Activated B cell treated with CpG ODN at 0.5 μM for 24 hours (primary cell): ENCODE measurements at regions not wholly inside any gene's neighbourhood (a gene's known extent, or its start where the extent isn't known, plus 50 kb on each side); places are given as distances from the start of the nearest gene placed in this dataset.
A peak's percentile ranks its signal among the peaks of the same experiment; 100 is the strongest.
"Not testable (repeated sequence)": the region's sequence is repeated elsewhere in the genome, so short reads cannot be mapped to it uniquely, and the experiment has no call there.

Source experiments
- ATAC-seq: fragments of 200-7000 bp; cut with Tn5 transposase; one replicate; pipeline ENCODE4 v1.10.0; 2021; ENCODE audit warnings: low read depth, mild to moderate bottlenecking, moderate library complexity
- CTCF ChIA-PET: fragments of 350-600 bp; sonication (Branson Sonifier 250); formaldehyde crosslinking; loops from one replicate; lab custom pipeline; 2021; ENCODE audit warnings: antibody characterized with exemption; lab: Charles Lee
- POLR2A ChIA-PET: fragments of 350-600 bp; sonication (Branson Sonifier 250); formaldehyde crosslinking; loops from one replicate; lab custom pipeline; 2021; ENCODE audit warnings: antibody characterized with exemption; lab: Charles Lee
- DNase-seq: peaks from one replicate; pipeline ENCODE4 v3.0.0; 2022
- H3K27ac Mint-ChIP-seq: one replicate; pipeline ENCODE4 v1.8.0; 2020; ENCODE audit warnings: mixed read lengths
- H3K27me3 Mint-ChIP-seq: one replicate; pipeline ENCODE4 v1.8.0; 2021; ENCODE audit warnings: mixed read lengths
- H3K36me3 Mint-ChIP-seq: one replicate; pipeline ENCODE4 v1.8.0; 2021; ENCODE audit warnings: low read depth, mixed read lengths
- H3K4me1 Mint-ChIP-seq: one replicate; pipeline ENCODE4 v1.8.0; 2021; ENCODE audit warnings: mixed read lengths
- H3K4me3 Mint-ChIP-seq: one replicate; pipeline ENCODE4 v1.8.0; 2020; ENCODE audit warnings: mild to moderate bottlenecking, mixed read lengths
- H3K9me3 Mint-ChIP-seq: one replicate; pipeline ENCODE4 v1.8.0; 2020; ENCODE audit warnings: mixed read lengths
- intact Hi-C: fragments of 100-400 bp; cut with micrococcal nuclease; formaldehyde crosslinking; loops from one replicate; pipeline ENCODE4 v1.15.1; 2024
- TF ChIP-seq, protein P1 (sequence below): fragments of 200-600 bp; IDR thresholded peaks from one replicate; pipeline ENCODE4 v1.8.0; 2022; ENCODE audit warnings: antibody characterized with exemption, mild to moderate bottlenecking

GRCh38 chr1:199085903-199086302 lies 447.1 kb downstream of the PTPRC start:
- Mint-ChIP-seq H3K27me3 (no peaks in the 10 kb centered on the region), H3K27ac (no peak overlapping the region), H3K36me3 (no peaks in the 10 kb centered on the region), H3K4me1 (peaks cover 39% of the 10 kb centered on the region), H3K4me3 (no peak overlapping the region), H3K9me3 (peaks cover 2% of the 10 kb centered on the region)
- ChIA-PET CTCF (interaction anchor here (0.8 kb wide), 1 partner anchor 27 kb away, joined by 6 read pairs; no protein-coding TSS in a partner anchor), POLR2A (no interaction called here)
- TF ChIP-seq, protein P1, sequence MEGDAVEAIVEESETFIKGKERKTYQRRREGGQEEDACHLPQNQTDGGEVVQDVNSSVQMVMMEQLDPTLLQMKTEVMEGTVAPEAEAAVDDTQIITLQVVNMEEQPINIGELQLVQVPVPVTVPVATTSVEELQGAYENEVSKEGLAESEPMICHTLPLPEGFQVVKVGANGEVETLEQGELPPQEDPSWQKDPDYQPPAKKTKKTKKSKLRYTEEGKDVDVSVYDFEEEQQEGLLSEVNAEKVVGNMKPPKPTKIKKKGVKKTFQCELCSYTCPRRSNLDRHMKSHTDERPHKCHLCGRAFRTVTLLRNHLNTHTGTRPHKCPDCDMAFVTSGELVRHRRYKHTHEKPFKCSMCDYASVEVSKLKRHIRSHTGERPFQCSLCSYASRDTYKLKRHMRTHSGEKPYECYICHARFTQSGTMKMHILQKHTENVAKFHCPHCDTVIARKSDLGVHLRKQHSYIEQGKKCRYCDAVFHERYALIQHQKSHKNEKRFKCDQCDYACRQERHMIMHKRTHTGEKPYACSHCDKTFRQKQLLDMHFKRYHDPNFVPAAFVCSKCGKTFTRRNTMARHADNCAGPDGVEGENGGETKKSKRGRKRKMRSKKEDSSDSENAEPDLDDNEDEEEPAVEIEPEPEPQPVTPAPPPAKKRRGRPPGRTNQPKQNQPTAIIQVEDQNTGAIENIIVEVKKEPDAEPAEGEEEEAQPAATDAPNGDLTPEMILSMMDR, result no peak
- no peak for ATAC-seq
- no peak for DNase-seq
- intact Hi-C loops, result loop anchor here (5.0 kb wide), 2 partner anchors 66 to 154 kb away; no protein-coding TSS in a partner anchor

DNA sequence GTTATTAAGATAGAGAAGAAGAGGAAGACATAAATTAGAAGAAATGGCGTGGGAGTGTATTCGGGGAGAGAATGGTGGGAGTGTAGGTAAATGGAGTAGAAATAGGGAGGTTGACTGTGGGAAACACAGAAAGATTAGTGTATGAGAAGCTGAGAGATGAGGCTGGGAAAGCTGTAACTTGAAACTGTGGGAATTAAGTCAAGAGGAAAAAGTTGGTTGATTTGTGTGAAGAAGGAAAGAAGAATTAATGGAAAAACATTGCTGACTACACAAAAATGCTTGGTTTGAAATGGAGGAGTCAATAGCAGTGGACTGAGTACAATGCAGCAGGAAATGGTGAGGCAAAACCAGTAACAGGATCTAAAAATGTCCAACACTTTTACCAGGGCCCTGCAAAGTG lies 448.3 kb downstream of the PTPRC start:
- Mint-ChIP-seq H3K27ac (no peak overlapping the region), H3K9me3 (peaks cover 2% of the 10 kb centered on the region), H3K27me3 (no peaks in the 10 kb centered on the region), H3K4me3 (no peak overlapping the region), H3K36me3 (no peaks in the 10 kb centered on the region), H3K4me1 (peaks cover 34% of the 10 kb centered on the region)
- CTCF ChIA-PET, result no interaction called here
- POLR2A ChIA-PET, result no interaction called here
- intact Hi-C loops, result loop anchor here (5.0 kb wide), 2 partner anchors 65 to 155 kb away; no protein-coding TSS in a partner anchor
- TF ChIP-seq, protein P1, result no peak
- ATAC-seq, result no peak
- DNase-seq, result no peak

- ATAC-seq, result peak; percentile 97
- H3K4me3 Mint-ChIP-seq, result no peak overlapping the region
- TF ChIP-seq, protein P1, result no peak
- POLR2A ChIA-PET, result interaction anchor here (0.6 kb wide), 1 partner anchor 424 kb away, joined by 7 read pairs; no protein-coding TSS in a partner anchor
- H3K36me3 Mint-ChIP-seq, result no peaks in the 10 kb centered on the region
- CTCF ChIA-PET, result interaction anchor here (0.6 to 1.2 kb wide), 2 partner anchors 23 to 314 kb away, joined by 3 read pairs; no protein-coding TSS in a partner anchor
- peaks cover 31% of the 10 kb centered on the region for H3K4me1 Mint-ChIP-seq
- DNase-seq, result no peak
- intact Hi-C loops, result loop anchor here (2.0 to 5.0 kb wide), 3 partner anchors 17 to 157 kb away; no protein-coding TSS in a partner anchor
- no peaks in the 10 kb centered on the region for H3K27me3 Mint-ChIP-seq
- peak overlapping the region; percentile 71 for H3K27ac Mint-ChIP-seq
- H3K9me3 Mint-ChIP-seq, result peaks cover 2% of the 10 kb centered on the region
These were observed 450.7 kb downstream of the PTPRC start for GRCh38 chr1:199089393-199090122.

DNA sequence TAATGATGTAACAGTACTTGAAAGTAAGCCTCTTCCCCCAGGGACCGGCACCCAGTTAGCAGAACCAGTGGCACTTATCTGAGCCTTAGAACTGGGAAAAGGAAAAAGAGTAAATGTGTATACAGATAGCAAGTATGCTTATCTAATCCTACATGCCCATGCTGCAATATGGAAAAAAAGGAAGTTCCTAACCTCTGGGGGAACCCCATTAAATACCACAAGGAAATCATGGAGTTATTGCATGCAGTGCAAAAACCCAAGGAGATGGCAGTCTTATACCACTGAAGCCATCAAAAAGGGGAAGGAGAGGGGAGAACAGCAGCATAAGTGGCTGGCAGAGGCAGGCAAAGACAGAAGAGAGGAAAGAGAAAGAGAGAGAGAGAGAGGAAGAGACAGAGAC lies 456.8 kb downstream of the PTPRC start:
- intact Hi-C loops, result not testable (repeated sequence)

DNA sequence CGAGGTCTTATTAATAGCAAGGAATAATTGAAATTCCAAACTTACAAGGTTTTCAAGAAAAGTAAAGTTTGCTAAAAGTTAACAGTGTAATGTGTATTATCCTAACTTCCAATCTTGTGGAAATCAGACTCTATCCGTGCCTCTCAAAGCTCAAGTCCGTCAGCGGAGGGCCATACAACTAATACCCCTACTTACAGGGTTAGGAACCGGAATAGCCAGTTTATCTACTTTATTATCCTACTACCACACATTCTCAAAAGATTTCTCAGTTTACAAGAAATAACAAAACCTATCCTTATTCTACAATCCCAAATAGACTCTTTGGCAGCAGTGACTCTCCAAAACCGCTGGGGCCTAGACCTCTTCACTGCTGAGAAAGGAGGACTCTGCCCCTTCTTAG lies 457.8 kb downstream of the PTPRC start:
- POLR2A ChIA-PET, result no interaction called here
- H3K9me3 Mint-ChIP-seq, result no peaks in the 10 kb centered on the region
- H3K36me3 Mint-ChIP-seq, result no peaks in the 10 kb centered on the region
- H3K27ac Mint-ChIP-seq, result no peak overlapping the region
- H3K4me3 Mint-ChIP-seq, result no peak overlapping the region
- CTCF ChIA-PET, result no interaction called here
- ATAC-seq, result no peak
- no peak for DNase-seq
- TF ChIP-seq, protein P1, result no peak
- no peaks in the 10 kb centered on the region for H3K27me3 Mint-ChIP-seq
- peaks cover 25% of the 10 kb centered on the region for H3K4me1 Mint-ChIP-seq
- intact Hi-C loops, result no loop called here

More for the DNA sequence above, 456.8 kb downstream of the PTPRC start:
- H3K4me3 Mint-ChIP-seq, H3K9me3 Mint-ChIP-seq, DNase-seq, H3K27me3 Mint-ChIP-seq, H3K36me3 Mint-ChIP-seq, ATAC-seq, POLR2A ChIA-PET, H3K27ac Mint-ChIP-seq: not testable (repeated sequence)
- H3K4me1 Mint-ChIP-seq, result peaks cover 25% of the 10 kb centered on the region
- CTCF ChIA-PET, result interaction anchor here (1.5 kb wide), 1 partner anchor 17 kb away, joined by 4 read pairs; no protein-coding TSS in a partner anchor
